ENCODE measurements at regions not wholly inside any gene's neighbourhood (a gene's known extent, or its start where the extent isn't known, plus 50 kb on each side); places are given as distances from the start of the nearest gene placed in this dataset.

- Mint-ChIP-seq H3K27me3 (ENCODE audit: unreplicated experiment) (no peaks in the 10 kb centered on the region), H3K4me3 (ENCODE audit: unreplicated experiment) (no peak overlapping the region), H3K27ac (ENCODE audit: unreplicated experiment) (no peak overlapping the region), H3K9me3 (ENCODE audit: unreplicated experiment) (no peaks in the 10 kb centered on the region), H3K4me1 (ENCODE audit: low read depth, unreplicated experiment) (no peaks in the 10 kb centered on the region), H3K36me3 (ENCODE audit: unreplicated experiment) (no peaks in the 10 kb centered on the region)
- no peak for TF ChIP-seq CTCF (IDR thresholded peaks at IDR 0.05; ENCODE audit: partially characterized antibody, unreplicated experiment)
- DNase-seq: no peak
Observed at GRCh38 chrX:79089896-79090584, 54.4 kb upstream of the GPR174 start.

GRCh38 chrX:79094075-79094832 is 50.2 kb upstream of the GPR174 start:
- H3K9me3 Mint-ChIP-seq (ENCODE audit: unreplicated experiment): peaks cover 1% of the 10 kb centered on the region
- no peak overlapping the region for H3K4me3 Mint-ChIP-seq (ENCODE audit: unreplicated experiment)
- no peaks in the 10 kb centered on the region for H3K4me1 Mint-ChIP-seq (ENCODE audit: low read depth, unreplicated experiment)
- H3K27ac Mint-ChIP-seq (ENCODE audit: unreplicated experiment): no peak overlapping the region
- no peaks in the 10 kb centered on the region for H3K36me3 Mint-ChIP-seq (ENCODE audit: unreplicated experiment)
- TF ChIP-seq CTCF (IDR thresholded peaks at IDR 0.05; ENCODE audit: partially characterized antibody, unreplicated experiment): no peak
- H3K27me3 Mint-ChIP-seq (ENCODE audit: unreplicated experiment): no peaks in the 10 kb centered on the region
- no peak for DNase-seq
